Liver (tissue), 8 donors: ENCODE measurements at regions not wholly inside any gene's neighbourhood (a gene's known extent, or its start where the extent isn't known, plus 50 kb on each side); places are given as distances from the start of the nearest gene placed in this dataset.

ENCODE experiments used
- DNase-seq: peaks from one replicate; pipeline ENCODE4 v3.0.0-alpha.2; 2017; ENCODE audit warnings: low spot score
- H3K27ac ChIP-seq, 2 donors: one replicate each; pipeline ENCODE4 v1.7.0; 2013; ENCODE audit warnings: inconsistent platforms in 2 of 2, low read length in 2 of 2, control low read depth in 1 of 2, low read depth in 1 of 2, mild to moderate bottlenecking in 1 of 2
- H3K27me3 ChIP-seq, 4 donors: one replicate each; pipeline versions ENCODE4 v1.6.1 to v1.7.0; 2013; ENCODE audit warnings: low read length in 3 of 4, inconsistent platforms in 1 of 4, mild to moderate bottlenecking in 1 of 4, moderate library complexity in 1 of 4; ENCODE audit not compliant: control insufficient read depth in 4 of 4, insufficient read depth in 4 of 4
- H3K36me3 ChIP-seq, 4 donors: one replicate each; pipeline versions ENCODE4 v1.6.1 to v1.7.0; 2013; ENCODE audit warnings: low read length in 3 of 4, mild to moderate bottlenecking in 3 of 4, low read depth in 1 of 4, moderate library complexity in 1 of 4; ENCODE audit not compliant: control insufficient read depth in 4 of 4, insufficient read depth in 3 of 4
- H3K4me1 ChIP-seq, 4 donors: one replicate each; pipeline versions ENCODE4 v1.6.1 to v1.7.0; 2013; ENCODE audit warnings: low read length in 3 of 4, mild to moderate bottlenecking in 3 of 4, moderate library complexity in 1 of 4; ENCODE audit not compliant: control insufficient read depth in 4 of 4, insufficient read depth in 4 of 4
- H3K4me3 ChIP-seq, 3 donors: one replicate each; pipeline versions ENCODE4 v1.6.1 to v1.7.0; 2013; ENCODE audit warnings: low read length in 3 of 3, control low read depth in 1 of 3, low read depth in 1 of 3, mild to moderate bottlenecking in 1 of 3
- H3K9ac ChIP-seq, 2 donors: one replicate each; pipeline ENCODE4 v1.7.0; 2013; ENCODE audit warnings: low read length in 2 of 2, mild to moderate bottlenecking in 2 of 2, moderate library complexity in 2 of 2, control low read depth in 1 of 2, low read depth in 1 of 2
- H3K9me3 ChIP-seq, 4 donors: one replicate each; pipeline versions ENCODE4 v1.6.1 to v1.7.0; 2013; ENCODE audit warnings: low read length in 3 of 4; ENCODE audit not compliant: control insufficient read depth in 4 of 4
- ATF3 ChIP-seq: IDR thresholded peaks from 2 replicates; pipeline ENCODE4 v1.6.1; 2016; ENCODE audit warnings: antibody characterized with exemption
- EGR1 ChIP-seq, 2 donors: IDR thresholded peaks; 2 replicates each; pipeline ENCODE4 v1.6.1; 2016 to 2018; ENCODE audit warnings: antibody characterized with exemption in 2 of 2, low read depth in 2 of 2
- FOXA1 ChIP-seq: IDR thresholded peaks from 2 replicates; pipeline ENCODE4 v1.6.1; 2016; ENCODE audit warnings: antibody characterized with exemption
- FOXA2 ChIP-seq: IDR thresholded peaks from 2 replicates; pipeline ENCODE4 v1.6.1; 2016; ENCODE audit warnings: antibody characterized with exemption
- GABPA ChIP-seq, 2 donors: IDR thresholded peaks in 1 of 2; conservative IDR thresholded peaks in 1 of 2; 2 replicates each; pipeline ENCODE4 v1.6.1; 2016; ENCODE audit warnings: antibody characterized with exemption in 2 of 2, mild to moderate bottlenecking in 1 of 2, moderate library complexity in 1 of 2
- HNF4A ChIP-seq, 2 donors: conservative IDR thresholded peaks; 2 replicates each; pipeline ENCODE4 v1.6.1; 2016; ENCODE audit warnings: antibody characterized with exemption in 2 of 2, mild to moderate bottlenecking in 2 of 2
- HNF4G ChIP-seq: IDR thresholded peaks from 2 replicates; pipeline ENCODE4 v1.6.1; 2016; ENCODE audit warnings: antibody characterized with exemption
- JUND ChIP-seq, 2 donors: IDR thresholded peaks; 2 replicates each; pipeline ENCODE4 v1.6.1; 2016; ENCODE audit warnings: antibody characterized with exemption in 2 of 2
- NR2F2 ChIP-seq: IDR thresholded peaks from 2 replicates; pipeline ENCODE4 v1.6.1; 2016; ENCODE audit warnings: antibody characterized with exemption
- RAD21 ChIP-seq, 2 donors: IDR thresholded peaks; 2 replicates each; pipeline ENCODE4 v1.6.1; 2016; ENCODE audit warnings: antibody characterized with exemption in 2 of 2, mild to moderate bottlenecking in 2 of 2
- REST ChIP-seq: IDR thresholded peaks from 2 replicates; pipeline ENCODE4 v1.6.1; 2016; ENCODE audit warnings: antibody characterized with exemption, mild to moderate bottlenecking
- RXRA ChIP-seq, 2 donors: IDR thresholded peaks; 2 replicates each; pipeline ENCODE4 v1.6.1; 2017 to 2018; ENCODE audit warnings: antibody characterized with exemption in 2 of 2, mild to moderate bottlenecking in 1 of 2
- SP1 ChIP-seq: IDR thresholded peaks from 2 replicates; pipeline ENCODE4 v1.6.1; 2018; ENCODE audit warnings: antibody characterized with exemption, mild to moderate bottlenecking
- TAF1 ChIP-seq: conservative IDR thresholded peaks from 2 replicates; pipeline ENCODE4 v1.6.1; 2016; ENCODE audit warnings: antibody characterized with exemption, mild to moderate bottlenecking
- YY1 ChIP-seq: IDR thresholded peaks from 2 replicates; pipeline ENCODE4 v1.6.1; 2016; ENCODE audit warnings: antibody characterized with exemption, mild to moderate bottlenecking
- ZBTB33 ChIP-seq: IDR thresholded peaks from 2 replicates; pipeline ENCODE4 v1.6.1; 2016; ENCODE audit warnings: antibody characterized with exemption
- WGBS: extraction: QIAGEN DNeasy Blood & Tissue Kit; methylation state at CpG from one replicate; pipeline ENCODE4 v1.1.7; 2013; 5-methylcytosine and 5-hydroxymethylcytosine counted together
- TF ChIP-seq, protein P1 (sequence below): IDR thresholded peaks from 2 replicates; pipeline ENCODE4 v1.6.1; 2016; ENCODE audit warnings: antibody characterized with exemption
- TF ChIP-seq, protein P2 (sequence below): fragments of 150-350 bp; IDR thresholded peaks from 2 replicates; pipeline ENCODE4 v1.5.1; 2017; ENCODE audit warnings: improper control_type of control experiment, low read depth, low read length; ENCODE audit not compliant: missing input control
- donor health status: healthy.
- donor health status: healthy.
- donor health status: healthy.
- donor health status: healthy.
- donor health status: healthy.

- DNase-seq, result no peak
- Histone ChIP-seq H3K36me3 (no peaks in the 10 kb centered on the region), H3K27me3 (no peaks in the 10 kb centered on the region), H3K4me1 (no peaks in the 10 kb centered on the region), H3K4me3 (no peak overlapping the region), H3K9ac (no peak overlapping the region), H3K9me3 (no peaks in the 10 kb centered on the region), H3K27ac (no peak overlapping the region)
- 75% methylated on average over 3 of the region's 3 CpGs for WGBS
- TF ChIP-seq ATF3, result no peak
- no peak for TF ChIP-seq SP1
- TF ChIP-seq, protein P1, sequence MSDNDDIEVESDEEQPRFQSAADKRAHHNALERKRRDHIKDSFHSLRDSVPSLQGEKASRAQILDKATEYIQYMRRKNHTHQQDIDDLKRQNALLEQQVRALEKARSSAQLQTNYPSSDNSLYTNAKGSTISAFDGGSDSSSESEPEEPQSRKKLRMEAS, result no peak
- TF ChIP-seq YY1, result no peak
- TF ChIP-seq EGR1 (IDR thresholded peaks at IDR 0.05; ENCODE audit: low read depth in 2 of 2), result no peak
- no peak for TF ChIP-seq GABPA (IDR thresholded peaks at IDR 0.05 in 1 of 2, conservative IDR thresholded peaks at IDR 0.05 in 1 of 2)
- TF ChIP-seq HNF4A (conservative IDR thresholded peaks at IDR 0.05), result no peak
- no peak for TF ChIP-seq RXRA (IDR thresholded peaks at IDR 0.05)
- TF ChIP-seq TAF1, result no peak
- no peak for TF ChIP-seq RAD21 (IDR thresholded peaks at IDR 0.05)
- TF ChIP-seq FOXA1, result no peak
- TF ChIP-seq, protein P2, sequence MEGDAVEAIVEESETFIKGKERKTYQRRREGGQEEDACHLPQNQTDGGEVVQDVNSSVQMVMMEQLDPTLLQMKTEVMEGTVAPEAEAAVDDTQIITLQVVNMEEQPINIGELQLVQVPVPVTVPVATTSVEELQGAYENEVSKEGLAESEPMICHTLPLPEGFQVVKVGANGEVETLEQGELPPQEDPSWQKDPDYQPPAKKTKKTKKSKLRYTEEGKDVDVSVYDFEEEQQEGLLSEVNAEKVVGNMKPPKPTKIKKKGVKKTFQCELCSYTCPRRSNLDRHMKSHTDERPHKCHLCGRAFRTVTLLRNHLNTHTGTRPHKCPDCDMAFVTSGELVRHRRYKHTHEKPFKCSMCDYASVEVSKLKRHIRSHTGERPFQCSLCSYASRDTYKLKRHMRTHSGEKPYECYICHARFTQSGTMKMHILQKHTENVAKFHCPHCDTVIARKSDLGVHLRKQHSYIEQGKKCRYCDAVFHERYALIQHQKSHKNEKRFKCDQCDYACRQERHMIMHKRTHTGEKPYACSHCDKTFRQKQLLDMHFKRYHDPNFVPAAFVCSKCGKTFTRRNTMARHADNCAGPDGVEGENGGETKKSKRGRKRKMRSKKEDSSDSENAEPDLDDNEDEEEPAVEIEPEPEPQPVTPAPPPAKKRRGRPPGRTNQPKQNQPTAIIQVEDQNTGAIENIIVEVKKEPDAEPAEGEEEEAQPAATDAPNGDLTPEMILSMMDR, result no peak
- TF ChIP-seq REST, result no peak
- TF ChIP-seq JUND (IDR thresholded peaks at IDR 0.05), result no peak
- no peak for TF ChIP-seq FOXA2
- no peak for TF ChIP-seq NR2F2
Measured at GRCh38 chrX:129247642-129248041, 275.6 kb downstream of the SMARCA1 start.

GRCh38 chrX:129239371-129239770, 283.9 kb downstream of the SMARCA1 start:
- no peaks in the 10 kb centered on the region for H3K27me3 ChIP-seq
- DNase-seq, result no peak
- WGBS, result 83% methylated on average over 2 of the region's 2 CpGs
- TF ChIP-seq ZBTB33, result no peak
- TF ChIP-seq JUND (IDR thresholded peaks at IDR 0.05), result no peak
- no peak for TF ChIP-seq HNF4G
- no peak for TF ChIP-seq TAF1
- no peak for TF ChIP-seq REST
- TF ChIP-seq, protein P2, result no peak
- no peak for TF ChIP-seq YY1
- TF ChIP-seq EGR1 (IDR thresholded peaks at IDR 0.05; ENCODE audit: low read depth in 2 of 2), result no peak
- TF ChIP-seq FOXA1, result no peak
- TF ChIP-seq RAD21 (IDR thresholded peaks at IDR 0.05), result no peak
- no peak for TF ChIP-seq SP1
- TF ChIP-seq, protein P1, result no peak
- no peak for TF ChIP-seq GABPA (IDR thresholded peaks at IDR 0.05 in 1 of 2, conservative IDR thresholded peaks at IDR 0.05 in 1 of 2)

More at GRCh38 chrX:129239371-129239770, 283.9 kb downstream of the SMARCA1 start:
- H3K9ac ChIP-seq, result no peak overlapping the region
- no peaks in the 10 kb centered on the region for H3K36me3 ChIP-seq
- H3K9me3 ChIP-seq, result no peaks in the 10 kb centered on the region
- no peaks in the 10 kb centered on the region for H3K4me1 ChIP-seq
- H3K4me3 ChIP-seq, result no peak overlapping the region
- no peak overlapping the region for H3K27ac ChIP-seq
